H1 (cell line): ENCODE measurements at regions not wholly inside any gene's neighbourhood (a gene's known extent, or its start where the extent isn't known, plus 50 kb on each side); places are given as distances from the start of the nearest gene placed in this dataset.

Experiments used
- ATF3 ChIP-seq: IDR thresholded peaks from 2 replicates; pipeline ENCODE4 v1.6.1; 2011; ENCODE audit warnings: low read depth, mild to moderate bottlenecking, low read length; ENCODE audit not compliant: insufficient read depth
- CBX8 ChIP-seq: fragments of 300-800, 300-1000 bp; sonication (generic); IDR thresholded peaks from 2 replicates; pipeline ENCODE4 v1.7.1; 2016; ENCODE audit warnings: low read depth, low read length, borderline replicate concordance
- CTCF ChIP-seq, 3 experiments: IDR thresholded peaks; 1 replicate in 2 of 3; 2 replicates in 1 of 3; pipeline versions ENCODE4 v1.5.1 to v1.6.1; 2011; ENCODE audit warnings: low read length in 3 of 3, mild to moderate bottlenecking in 3 of 3, inconsistent platforms in 2 of 3, low read depth in 1 of 3, moderate library complexity in 1 of 3; ENCODE audit not compliant: insufficient read depth in 1 of 3; ENCODE audit errors: control extremely low read depth in 1 of 3
- HDAC2 ChIP-seq, 2 experiments: fragments of 300-600 bp in 1 of 2; sonication (generic) in 1 of 2; IDR thresholded peaks; 2 replicates each; pipeline ENCODE4 v1.6.1; 2011 to 2012; ENCODE audit warnings: low read depth in 2 of 2, low read length in 2 of 2, mild to moderate bottlenecking in 2 of 2, moderate library complexity in 2 of 2, borderline replicate concordance in 1 of 2, inconsistent platforms in 1 of 2

DNA sequence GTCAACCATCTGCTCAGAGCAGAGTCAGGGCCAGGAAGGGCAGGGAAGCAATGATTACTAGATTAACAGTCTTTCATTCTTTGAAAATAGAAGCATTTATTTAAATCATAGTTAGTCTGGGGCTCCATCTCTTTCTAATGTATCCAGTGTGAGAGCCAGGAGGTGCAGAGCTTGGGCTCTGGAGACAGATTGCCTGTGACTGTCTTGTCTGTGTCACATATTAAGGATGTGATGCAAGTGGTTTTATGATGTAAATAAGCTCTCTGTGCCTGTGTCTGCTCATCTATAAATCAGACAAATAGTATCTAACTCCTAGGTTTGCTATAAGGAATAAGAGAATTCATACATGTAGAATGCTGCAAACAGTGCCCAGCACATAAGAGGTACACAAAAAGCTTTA lies 104.9 kb upstream of the TANK start (continued):
- no peak for TF ChIP-seq CTCF (IDR thresholded peaks at IDR 0.05; ENCODE audit: control extremely low read depth in 1 of 3, insufficient read depth in 1 of 3, low read depth in 1 of 3, low read length in 3 of 3)
- no peak for TF ChIP-seq ATF3
- no peak for TF ChIP-seq HDAC2 (IDR thresholded peaks at IDR 0.05; ENCODE audit: borderline replicate concordance in 1 of 2, low read depth in 2 of 2, low read length in 2 of 2)
- TF ChIP-seq CBX8: no peak
